HEK293 (cell line): ENCODE measurements at regions not wholly inside any gene's neighbourhood (a gene's known extent, or its start where the extent isn't known, plus 50 kb on each side); places are given as distances from the start of the nearest gene placed in this dataset.

Experiments used
- BCL11B ChIP-seq: fragments of 450-650 bp; formaldehyde crosslinking; IDR thresholded peaks from 2 replicates; pipeline ENCODE4 v1.5.1; 2016; ENCODE audit warnings: low read depth, missing biosample characterization, missing genetic modification characterization
- GLIS1 ChIP-seq: fragments of 450-650 bp; formaldehyde crosslinking; IDR thresholded peaks from 2 replicates; pipeline ENCODE4 v1.5.1; 2016; ENCODE audit warnings: missing biosample characterization, missing genetic modification characterization
- KLF8 ChIP-seq: fragments of 450-650 bp; formaldehyde crosslinking; IDR thresholded peaks from 2 replicates; pipeline ENCODE4 v1.5.1; 2016; ENCODE audit warnings: missing biosample characterization, missing genetic modification characterization
- OSR2 ChIP-seq: fragments of 450-650 bp; formaldehyde crosslinking; IDR thresholded peaks from 2 replicates; pipeline ENCODE4 v1.5.1; 2016; ENCODE audit warnings: missing biosample characterization, missing genetic modification characterization
- SALL2 ChIP-seq: fragments of 450-650 bp; formaldehyde crosslinking; IDR thresholded peaks from 2 replicates; pipeline ENCODE4 v1.5.0; 2017; ENCODE audit warnings: missing biosample characterization, mild to moderate bottlenecking, missing genetic modification characterization, borderline replicate concordance
- ZBTB1 ChIP-seq: fragments of 450-650 bp; formaldehyde crosslinking; IDR thresholded peaks from 2 replicates; pipeline ENCODE4 v1.5.1; 2016; ENCODE audit warnings: missing biosample characterization, missing genetic modification characterization
- ZNF114 ChIP-seq: fragments of 450-650 bp; formaldehyde crosslinking; IDR thresholded peaks from 2 replicates; pipeline ENCODE4 v1.5.0; 2017; ENCODE audit warnings: missing biosample characterization, missing genetic modification characterization
- ZNF138 ChIP-seq: fragments of 450-650 bp; formaldehyde crosslinking; IDR thresholded peaks from 2 replicates; pipeline ENCODE4 v1.5.1; 2016; ENCODE audit warnings: missing biosample characterization, missing genetic modification characterization, borderline replicate concordance
- ZNF140 ChIP-seq: fragments of 450-650 bp; formaldehyde crosslinking; IDR thresholded peaks from 2 replicates; pipeline ENCODE4 v1.5.1; 2016; ENCODE audit warnings: missing biosample characterization, missing genetic modification characterization
- ZNF214 ChIP-seq: fragments of 450-650 bp; formaldehyde crosslinking; IDR thresholded peaks from 2 replicates; pipeline ENCODE4 v1.5.1; 2017; ENCODE audit warnings: missing biosample characterization, mild to moderate bottlenecking, missing genetic modification characterization, borderline replicate concordance
- ZNF350 ChIP-seq: fragments of 450-650 bp; formaldehyde crosslinking; IDR thresholded peaks from 2 replicates; pipeline ENCODE4 v1.5.0; 2017; ENCODE audit warnings: missing biosample characterization, mild to moderate bottlenecking, missing genetic modification characterization
- ZNF394 ChIP-seq: fragments of 450-650 bp; formaldehyde crosslinking; IDR thresholded peaks from 2 replicates; pipeline ENCODE4 v1.5.1; 2016; ENCODE audit warnings: missing biosample characterization, missing genetic modification characterization, mild to moderate bottlenecking, moderate library complexity, borderline replicate concordance
- ZNF416 ChIP-seq: fragments of 450-650 bp; formaldehyde crosslinking; IDR thresholded peaks from 2 replicates; pipeline ENCODE4 v1.5.1; 2016; ENCODE audit warnings: missing biosample characterization, missing genetic modification characterization
- ZNF48 ChIP-seq: fragments of 450-650 bp; formaldehyde crosslinking; IDR thresholded peaks from 2 replicates; pipeline ENCODE4 v1.5.1; 2016; ENCODE audit warnings: missing biosample characterization, missing genetic modification characterization
- ZNF544 ChIP-seq: fragments of 450-650 bp; formaldehyde crosslinking; IDR thresholded peaks from 2 replicates; pipeline ENCODE4 v1.5.0; 2017; ENCODE audit warnings: missing biosample characterization, missing genetic modification characterization
- ZNF658 ChIP-seq: fragments of 450-650 bp; formaldehyde crosslinking; IDR thresholded peaks from 2 replicates; pipeline ENCODE4; 2016; ENCODE audit warnings: missing biosample characterization, missing genetic modification characterization
- ZNF792 ChIP-seq: fragments of 450-650 bp; formaldehyde crosslinking; IDR thresholded peaks from 2 replicates; pipeline ENCODE4 v1.5.1; 2016; ENCODE audit warnings: missing biosample characterization, missing genetic modification characterization
- TF ChIP-seq, protein P1 (sequence below): fragments of 450-650 bp; formaldehyde crosslinking; conservative IDR thresholded peaks from 2 replicates; pipeline ENCODE4 v1.5.1; 2016; ENCODE audit warnings: low read depth, missing biosample characterization, missing genetic modification characterization
- TF ChIP-seq, protein P2 (sequence below): fragments of 450-650 bp; formaldehyde crosslinking; IDR thresholded peaks from 2 replicates; pipeline ENCODE4 v1.5.1; 2016; ENCODE audit warnings: missing biosample characterization, missing genetic modification characterization
- TF ChIP-seq, protein P3 (sequence below): fragments of 450-650 bp; formaldehyde crosslinking; IDR thresholded peaks from 2 replicates; pipeline ENCODE4 v1.5.1; 2016; ENCODE audit warnings: missing biosample characterization, missing genetic modification characterization
- TF ChIP-seq, protein P4 (sequence below): fragments of 450-650 bp; formaldehyde crosslinking; IDR thresholded peaks from 2 replicates; pipeline ENCODE4 v1.5.1; 2016; ENCODE audit warnings: missing biosample characterization, missing genetic modification characterization, borderline replicate concordance
- TF ChIP-seq, protein P5 (sequence below): fragments of 450-650 bp; formaldehyde crosslinking; IDR thresholded peaks from 2 replicates; pipeline ENCODE4 v1.5.1; 2016; ENCODE audit warnings: missing biosample characterization, missing genetic modification characterization
- TF ChIP-seq, protein P6 (sequence below): fragments of 450-650 bp; formaldehyde crosslinking; IDR thresholded peaks from 2 replicates; pipeline ENCODE4 v1.5.1; 2016; ENCODE audit warnings: missing biosample characterization, missing genetic modification characterization
- TF ChIP-seq, protein P7 (sequence below): IDR thresholded peaks from 2 replicates; pipeline ENCODE4 v1.6.1; 2011; ENCODE audit warnings: mild to moderate bottlenecking, low read depth, low read length, borderline replicate concordance

DNA sequence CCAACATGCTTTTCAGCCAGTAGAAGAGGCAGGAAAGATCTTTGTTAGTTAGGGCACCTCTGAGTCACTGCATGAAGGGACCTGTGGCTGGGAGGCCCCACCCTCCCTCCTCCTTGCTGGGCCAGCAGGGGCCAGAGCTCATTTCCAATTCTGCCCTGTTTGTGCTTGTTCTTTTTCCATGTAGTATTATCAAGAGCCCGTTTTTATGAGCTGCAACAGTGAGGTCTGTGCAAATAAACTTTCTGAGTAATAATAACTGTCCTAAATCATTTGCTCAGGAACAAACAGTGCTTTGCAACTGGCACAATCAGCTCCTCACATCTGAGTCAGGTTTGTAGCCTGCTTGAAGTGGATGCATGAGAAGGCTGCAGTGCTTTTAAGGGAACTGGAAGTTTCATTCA, 128.0 kb downstream of the ARL4C start (continued):
- TF ChIP-seq ZNF214 (no peak), SALL2 (no peak), ZBTB1 (tag by site-specific recombination) (no peak), BCL11B (tag by site-specific recombination) (no peak), ZNF544 (tag by site-specific recombination) (no peak), ZNF114 (tag by site-specific recombination) (no peak), GLIS1 (no peak), ZNF138 (no peak), ZNF394 (tag by site-specific recombination) (no peak), ZNF48 (no peak), ZNF416 (tag by site-specific recombination) (no peak), ZNF658 (tag by site-specific recombination) (no peak), ZNF140 (tag by site-specific recombination) (no peak), KLF8 (tag by site-specific recombination) (no peak), ZNF350 (tag by site-specific recombination) (no peak), OSR2 (tag by site-specific recombination) (peak; percentile 28; the same call in 1 of the 2 replicates), ZNF792 (tag by site-specific recombination) (no peak)
- TF ChIP-seq, protein P1, sequence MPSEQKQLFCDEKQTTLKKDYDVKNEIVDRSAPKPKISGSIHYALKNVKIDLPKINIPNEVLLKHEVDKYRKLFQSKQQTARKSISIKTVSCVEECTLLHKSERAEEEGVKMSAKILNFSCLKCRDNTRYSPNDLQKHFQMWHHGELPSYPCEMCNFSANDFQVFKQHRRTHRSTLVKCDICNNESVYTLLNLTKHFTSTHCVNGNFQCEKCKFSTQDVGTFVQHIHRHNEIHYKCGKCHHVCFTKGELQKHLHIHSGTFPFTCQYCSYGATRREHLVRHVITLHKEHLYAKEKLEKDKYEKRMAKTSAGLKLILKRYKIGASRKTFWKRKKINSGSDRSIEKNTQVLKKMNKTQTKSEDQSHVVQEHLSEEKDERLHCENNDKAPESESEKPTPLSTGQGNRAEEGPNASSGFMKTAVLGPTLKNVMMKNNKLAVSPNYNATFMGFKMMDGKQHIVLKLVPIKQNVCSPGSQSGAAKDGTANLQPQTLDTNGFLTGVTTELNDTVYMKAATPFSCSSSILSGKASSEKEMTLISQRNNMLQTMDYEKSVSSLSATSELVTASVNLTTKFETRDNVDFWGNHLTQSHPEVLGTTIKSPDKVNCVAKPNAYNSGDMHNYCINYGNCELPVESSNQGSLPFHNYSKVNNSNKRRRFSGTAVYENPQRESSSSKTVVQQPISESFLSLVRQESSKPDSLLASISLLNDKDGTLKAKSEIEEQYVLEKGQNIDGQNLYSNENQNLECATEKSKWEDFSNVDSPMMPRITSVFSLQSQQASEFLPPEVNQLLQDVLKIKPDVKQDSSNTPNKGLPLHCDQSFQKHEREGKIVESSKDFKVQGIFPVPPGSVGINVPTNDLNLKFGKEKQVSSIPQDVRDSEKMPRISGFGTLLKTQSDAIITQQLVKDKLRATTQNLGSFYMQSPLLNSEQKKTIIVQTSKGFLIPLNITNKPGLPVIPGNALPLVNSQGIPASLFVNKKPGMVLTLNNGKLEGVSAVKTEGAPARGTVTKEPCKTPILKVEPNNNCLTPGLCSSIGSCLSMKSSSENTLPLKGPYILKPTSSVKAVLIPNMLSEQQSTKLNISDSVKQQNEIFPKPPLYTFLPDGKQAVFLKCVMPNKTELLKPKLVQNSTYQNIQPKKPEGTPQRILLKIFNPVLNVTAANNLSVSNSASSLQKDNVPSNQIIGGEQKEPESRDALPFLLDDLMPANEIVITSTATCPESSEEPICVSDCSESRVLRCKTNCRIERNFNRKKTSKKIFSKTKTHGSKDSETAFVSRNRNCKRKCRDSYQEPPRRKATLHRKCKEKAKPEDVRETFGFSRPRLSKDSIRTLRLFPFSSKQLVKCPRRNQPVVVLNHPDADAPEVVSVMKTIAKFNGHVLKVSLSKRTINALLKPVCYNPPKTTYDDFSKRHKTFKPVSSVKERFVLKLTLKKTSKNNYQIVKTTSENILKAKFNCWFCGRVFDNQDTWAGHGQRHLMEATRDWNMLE (tag by site-specific recombination), result no peak
- TF ChIP-seq, protein P2, sequence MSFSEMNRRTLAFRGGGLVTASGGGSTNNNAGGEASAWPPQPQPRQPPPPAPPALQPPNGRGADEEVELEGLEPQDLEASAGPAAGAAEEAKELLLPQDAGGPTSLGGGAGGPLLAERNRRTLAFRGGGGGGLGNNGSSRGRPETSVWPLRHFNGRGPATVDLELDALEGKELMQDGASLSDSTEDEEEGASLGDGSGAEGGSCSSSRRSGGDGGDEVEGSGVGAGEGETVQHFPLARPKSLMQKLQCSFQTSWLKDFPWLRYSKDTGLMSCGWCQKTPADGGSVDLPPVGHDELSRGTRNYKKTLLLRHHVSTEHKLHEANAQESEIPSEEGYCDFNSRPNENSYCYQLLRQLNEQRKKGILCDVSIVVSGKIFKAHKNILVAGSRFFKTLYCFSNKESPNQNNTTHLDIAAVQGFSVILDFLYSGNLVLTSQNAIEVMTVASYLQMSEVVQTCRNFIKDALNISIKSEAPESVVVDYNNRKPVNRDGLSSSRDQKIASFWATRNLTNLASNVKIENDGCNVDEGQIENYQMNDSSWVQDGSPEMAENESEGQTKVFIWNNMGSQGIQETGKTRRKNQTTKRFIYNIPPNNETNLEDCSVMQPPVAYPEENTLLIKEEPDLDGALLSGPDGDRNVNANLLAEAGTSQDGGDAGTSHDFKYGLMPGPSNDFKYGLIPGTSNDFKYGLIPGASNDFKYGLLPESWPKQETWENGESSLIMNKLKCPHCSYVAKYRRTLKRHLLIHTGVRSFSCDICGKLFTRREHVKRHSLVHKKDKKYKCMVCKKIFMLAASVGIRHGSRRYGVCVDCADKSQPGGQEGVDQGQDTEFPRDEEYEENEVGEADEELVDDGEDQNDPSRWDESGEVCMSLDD (tag by site-specific recombination), result no peak
- TF ChIP-seq, protein P3, sequence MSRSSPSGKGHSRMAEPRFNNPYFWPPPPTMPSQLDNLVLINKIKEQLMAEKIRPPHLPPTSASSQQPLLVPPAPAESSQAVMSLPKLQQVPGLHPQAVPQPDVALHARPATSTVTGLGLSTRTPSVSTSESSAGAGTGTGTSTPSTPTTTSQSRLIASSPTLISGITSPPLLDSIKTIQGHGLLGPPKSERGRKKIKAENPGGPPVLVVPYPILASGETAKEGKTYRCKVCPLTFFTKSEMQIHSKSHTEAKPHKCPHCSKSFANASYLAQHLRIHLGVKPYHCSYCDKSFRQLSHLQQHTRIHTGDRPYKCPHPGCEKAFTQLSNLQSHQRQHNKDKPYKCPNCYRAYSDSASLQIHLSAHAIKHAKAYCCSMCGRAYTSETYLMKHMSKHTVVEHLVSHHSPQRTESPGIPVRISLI (tag by site-specific recombination), result no peak
- TF ChIP-seq, protein P4, sequence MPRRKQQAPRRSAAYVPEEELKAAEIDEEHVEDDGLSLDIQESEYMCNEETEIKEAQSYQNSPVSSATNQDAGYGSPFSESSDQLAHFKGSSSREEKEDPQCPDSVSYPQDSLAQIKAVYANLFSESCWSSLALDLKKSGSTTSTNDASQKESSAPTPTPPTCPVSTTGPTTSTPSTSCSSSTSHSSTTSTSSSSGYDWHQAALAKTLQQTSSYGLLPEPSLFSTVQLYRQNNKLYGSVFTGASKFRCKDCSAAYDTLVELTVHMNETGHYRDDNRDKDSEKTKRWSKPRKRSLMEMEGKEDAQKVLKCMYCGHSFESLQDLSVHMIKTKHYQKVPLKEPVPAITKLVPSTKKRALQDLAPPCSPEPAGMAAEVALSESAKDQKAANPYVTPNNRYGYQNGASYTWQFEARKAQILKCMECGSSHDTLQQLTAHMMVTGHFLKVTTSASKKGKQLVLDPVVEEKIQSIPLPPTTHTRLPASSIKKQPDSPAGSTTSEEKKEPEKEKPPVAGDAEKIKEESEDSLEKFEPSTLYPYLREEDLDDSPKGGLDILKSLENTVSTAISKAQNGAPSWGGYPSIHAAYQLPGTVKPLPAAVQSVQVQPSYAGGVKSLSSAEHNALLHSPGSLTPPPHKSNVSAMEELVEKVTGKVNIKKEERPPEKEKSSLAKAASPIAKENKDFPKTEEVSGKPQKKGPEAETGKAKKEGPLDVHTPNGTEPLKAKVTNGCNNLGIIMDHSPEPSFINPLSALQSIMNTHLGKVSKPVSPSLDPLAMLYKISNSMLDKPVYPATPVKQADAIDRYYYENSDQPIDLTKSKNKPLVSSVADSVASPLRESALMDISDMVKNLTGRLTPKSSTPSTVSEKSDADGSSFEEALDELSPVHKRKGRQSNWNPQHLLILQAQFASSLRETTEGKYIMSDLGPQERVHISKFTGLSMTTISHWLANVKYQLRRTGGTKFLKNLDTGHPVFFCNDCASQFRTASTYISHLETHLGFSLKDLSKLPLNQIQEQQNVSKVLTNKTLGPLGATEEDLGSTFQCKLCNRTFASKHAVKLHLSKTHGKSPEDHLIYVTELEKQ, result no peak
- TF ChIP-seq, protein P5, sequence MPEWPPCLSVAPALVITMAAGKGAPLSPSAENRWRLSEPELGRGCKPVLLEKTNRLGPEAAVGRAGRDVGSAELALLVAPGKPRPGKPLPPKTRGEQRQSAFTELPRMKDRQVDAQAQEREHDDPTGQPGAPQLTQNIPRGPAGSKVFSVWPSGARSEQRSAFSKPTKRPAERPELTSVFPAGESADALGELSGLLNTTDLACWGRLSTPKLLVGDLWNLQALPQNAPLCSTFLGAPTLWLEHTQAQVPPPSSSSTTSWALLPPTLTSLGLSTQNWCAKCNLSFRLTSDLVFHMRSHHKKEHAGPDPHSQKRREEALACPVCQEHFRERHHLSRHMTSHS, result no peak
- TF ChIP-seq, protein P6, sequence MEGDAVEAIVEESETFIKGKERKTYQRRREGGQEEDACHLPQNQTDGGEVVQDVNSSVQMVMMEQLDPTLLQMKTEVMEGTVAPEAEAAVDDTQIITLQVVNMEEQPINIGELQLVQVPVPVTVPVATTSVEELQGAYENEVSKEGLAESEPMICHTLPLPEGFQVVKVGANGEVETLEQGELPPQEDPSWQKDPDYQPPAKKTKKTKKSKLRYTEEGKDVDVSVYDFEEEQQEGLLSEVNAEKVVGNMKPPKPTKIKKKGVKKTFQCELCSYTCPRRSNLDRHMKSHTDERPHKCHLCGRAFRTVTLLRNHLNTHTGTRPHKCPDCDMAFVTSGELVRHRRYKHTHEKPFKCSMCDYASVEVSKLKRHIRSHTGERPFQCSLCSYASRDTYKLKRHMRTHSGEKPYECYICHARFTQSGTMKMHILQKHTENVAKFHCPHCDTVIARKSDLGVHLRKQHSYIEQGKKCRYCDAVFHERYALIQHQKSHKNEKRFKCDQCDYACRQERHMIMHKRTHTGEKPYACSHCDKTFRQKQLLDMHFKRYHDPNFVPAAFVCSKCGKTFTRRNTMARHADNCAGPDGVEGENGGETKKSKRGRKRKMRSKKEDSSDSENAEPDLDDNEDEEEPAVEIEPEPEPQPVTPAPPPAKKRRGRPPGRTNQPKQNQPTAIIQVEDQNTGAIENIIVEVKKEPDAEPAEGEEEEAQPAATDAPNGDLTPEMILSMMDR (tag by site-specific recombination), result no peak
- TF ChIP-seq, protein P7, sequence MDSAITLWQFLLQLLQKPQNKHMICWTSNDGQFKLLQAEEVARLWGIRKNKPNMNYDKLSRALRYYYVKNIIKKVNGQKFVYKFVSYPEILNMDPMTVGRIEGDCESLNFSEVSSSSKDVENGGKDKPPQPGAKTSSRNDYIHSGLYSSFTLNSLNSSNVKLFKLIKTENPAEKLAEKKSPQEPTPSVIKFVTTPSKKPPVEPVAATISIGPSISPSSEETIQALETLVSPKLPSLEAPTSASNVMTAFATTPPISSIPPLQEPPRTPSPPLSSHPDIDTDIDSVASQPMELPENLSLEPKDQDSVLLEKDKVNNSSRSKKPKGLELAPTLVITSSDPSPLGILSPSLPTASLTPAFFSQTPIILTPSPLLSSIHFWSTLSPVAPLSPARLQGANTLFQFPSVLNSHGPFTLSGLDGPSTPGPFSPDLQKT, result no peak
